SH-SY5Y (cell line): ENCODE measurements at regions not wholly inside any gene's neighbourhood (a gene's known extent, or its start where the extent isn't known, plus 50 kb on each side); places are given as distances from the start of the nearest gene placed in this dataset.

Experiments
- GATA2 ChIP-seq: IDR thresholded peaks from 2 replicates; pipeline ENCODE4 v1.6.1; 2011; ENCODE audit warnings: mild to moderate bottlenecking, low read depth, low read length
- GATA3 ChIP-seq: IDR thresholded peaks from 2 replicates; pipeline ENCODE4 v1.6.1; 2011; ENCODE audit warnings: low read depth, mild to moderate bottlenecking, low read length, moderate library complexity

DNA sequence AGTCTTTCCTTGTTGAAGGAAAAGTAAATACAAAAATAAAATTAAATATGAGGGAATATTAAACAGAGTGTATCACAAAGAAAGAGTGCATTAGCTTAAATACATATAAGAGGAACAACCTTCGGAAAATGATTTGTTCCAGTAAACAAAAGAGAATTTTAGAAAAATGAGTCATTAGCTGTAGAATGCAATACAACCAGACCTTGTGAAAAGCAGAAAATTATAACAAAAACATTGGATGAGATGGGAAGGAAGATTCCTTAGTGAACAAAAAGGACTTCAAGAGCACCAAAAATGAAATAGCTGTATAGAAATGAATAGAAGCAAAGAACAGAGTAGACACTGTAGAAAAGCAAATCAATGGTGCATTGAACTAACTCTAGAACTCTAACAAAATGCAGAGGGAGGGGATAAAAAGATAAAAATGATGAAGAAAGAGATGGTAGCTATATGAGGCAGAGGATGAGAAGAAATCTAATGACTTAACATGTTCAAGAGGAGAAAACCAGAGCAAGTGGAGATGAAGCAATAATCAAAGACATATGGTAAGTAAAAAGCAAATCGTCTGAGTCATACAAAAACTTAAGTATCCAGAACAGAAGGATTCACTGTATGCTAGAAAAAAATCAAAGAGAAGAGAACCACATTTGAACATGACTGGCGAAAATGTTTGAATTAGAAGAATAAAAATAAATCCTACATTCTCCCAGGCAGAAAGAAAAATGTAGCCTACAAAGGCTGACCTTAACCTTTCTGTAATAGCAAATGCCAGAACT lies 190.5 kb downstream of the TMEM26 start:
- no peak for TF ChIP-seq GATA3
- TF ChIP-seq GATA2: no peak

DNA sequence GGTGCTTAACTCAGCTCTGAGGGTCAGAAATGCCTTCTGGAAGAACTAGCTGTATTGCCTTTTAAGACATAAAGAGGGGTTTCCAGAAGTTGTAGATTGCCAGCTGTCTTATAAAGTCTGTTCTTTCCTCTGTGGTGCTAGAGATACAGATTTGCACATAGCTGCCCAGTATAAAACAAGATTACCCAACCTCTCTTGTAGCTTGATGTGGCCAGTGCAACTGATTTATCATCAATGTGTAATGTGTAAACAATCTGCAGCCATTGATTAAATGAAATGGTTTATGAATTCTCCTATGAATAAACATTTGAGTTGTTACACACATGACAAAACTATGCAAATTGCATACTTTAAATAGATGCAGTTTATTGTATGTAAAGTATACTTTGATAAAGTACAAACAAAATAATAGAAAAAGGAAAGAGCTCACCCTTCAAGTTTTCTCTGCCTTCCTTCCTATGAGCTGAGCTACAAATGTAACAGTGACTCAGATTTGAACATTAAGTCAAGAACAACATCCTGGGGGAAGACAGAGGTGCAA lies 195.2 kb downstream of the TMEM26 start:
- no peak for TF ChIP-seq GATA3
- no peak for TF ChIP-seq GATA2

- no peak for TF ChIP-seq GATA2
These were observed 196.0 kb downstream of the TMEM26 start for GRCh38 chr10:61257136-61257535.

- TF ChIP-seq GATA3 (no peak), GATA2 (no peak)
These were observed 202.1 kb downstream of the TMEM26 start for GRCh38 chr10:61251089-61251488.

- TF ChIP-seq GATA3 (no peak), GATA2 (no peak)
These were observed 203.1 kb downstream of the TMEM26 start for GRCh38 chr10:61250131-61250530.

- no peak for TF ChIP-seq GATA3
- TF ChIP-seq GATA2: no peak
These were observed 205.2 kb downstream of the TMEM26 start for GRCh38 chr10:61248013-61248412.

DNA sequence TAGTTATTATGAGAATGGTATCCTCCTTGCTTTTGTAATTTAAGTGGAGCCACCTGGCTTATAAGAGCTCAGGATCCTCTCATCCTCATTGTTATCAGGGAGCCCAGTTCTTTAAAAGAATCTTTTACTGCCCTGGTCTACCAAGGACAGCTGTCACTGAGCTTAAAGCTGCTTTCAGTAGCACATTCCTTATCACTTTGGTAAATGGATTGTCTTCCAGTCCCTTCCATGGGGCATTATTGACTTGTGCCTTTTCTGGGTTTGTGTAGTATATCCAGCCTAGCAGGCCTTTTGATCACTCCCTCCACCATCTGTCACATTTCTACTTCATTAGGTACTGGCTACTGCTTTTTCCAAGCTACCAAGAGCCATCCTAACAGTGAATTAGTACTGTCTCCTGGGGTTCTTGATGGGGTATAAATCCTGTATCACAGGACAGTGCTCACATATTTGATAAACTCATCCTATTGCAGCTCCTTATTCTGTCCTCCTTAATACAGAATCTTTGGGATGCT lies 208.9 kb downstream of the TMEM26 start:
- TF ChIP-seq GATA3: no peak

DNA sequence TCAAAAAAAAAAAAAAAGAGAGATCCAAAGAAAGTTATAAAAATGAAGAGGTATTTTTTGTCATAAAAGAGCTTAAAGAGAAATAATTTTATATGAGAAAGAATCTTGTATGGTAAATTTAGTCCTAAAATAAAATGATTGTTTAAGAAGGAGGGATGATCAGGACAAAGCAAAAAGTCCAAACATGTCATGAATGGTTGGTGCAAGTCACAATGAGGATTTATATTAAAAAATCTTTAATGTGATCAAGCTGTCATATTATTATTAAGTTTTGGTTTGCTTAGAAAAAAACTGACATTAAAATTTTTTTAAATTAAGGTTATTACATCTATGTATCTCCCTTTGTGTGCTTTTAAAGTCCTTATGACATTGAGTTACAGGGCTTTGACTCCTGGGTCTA lies 220.4 kb downstream of the TMEM26 start:
- TF ChIP-seq GATA2 (no peak), GATA3 (no peak)

DNA sequence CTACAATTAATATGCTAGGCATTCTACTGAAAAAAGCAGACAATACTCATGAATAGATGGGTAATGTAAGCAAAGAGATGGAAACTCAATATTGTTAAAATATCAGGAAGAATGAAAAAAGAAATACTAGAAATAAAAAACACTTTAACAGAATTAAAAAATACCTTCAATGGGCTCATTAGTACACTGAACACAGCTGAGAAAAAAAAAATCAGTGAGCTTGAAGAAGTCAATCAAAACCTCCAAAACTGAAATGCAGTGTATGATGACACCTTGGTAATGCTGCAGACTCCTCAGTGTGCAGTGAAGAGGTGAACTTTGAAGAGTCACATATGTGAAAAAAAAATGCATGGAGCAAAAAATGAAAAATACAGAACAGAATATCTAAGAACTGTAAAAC lies 227.2 kb downstream of the TMEM26 start:
- TF ChIP-seq GATA3 (no peak), GATA2 (no peak)

DNA sequence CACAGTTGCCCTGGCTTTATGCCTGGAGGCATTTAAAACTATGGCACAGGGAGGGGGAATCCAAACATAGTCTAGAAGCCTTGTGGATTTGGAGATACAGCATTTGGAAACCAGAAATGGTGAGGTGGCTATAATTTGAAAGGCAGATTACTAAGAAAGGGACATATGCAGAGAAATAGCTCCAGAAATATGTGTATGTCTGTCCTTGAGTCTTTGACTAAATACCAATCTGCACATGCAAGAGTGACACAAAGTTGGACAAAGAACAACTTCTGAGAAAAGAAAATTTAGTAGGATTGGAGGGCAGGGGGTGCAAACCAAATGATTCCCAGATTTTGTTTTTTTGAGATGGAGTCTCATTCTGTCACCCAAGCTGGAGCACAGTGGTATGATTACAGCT lies 229.6 kb downstream of the TMEM26 start:
- TF ChIP-seq GATA3: no peak

DNA sequence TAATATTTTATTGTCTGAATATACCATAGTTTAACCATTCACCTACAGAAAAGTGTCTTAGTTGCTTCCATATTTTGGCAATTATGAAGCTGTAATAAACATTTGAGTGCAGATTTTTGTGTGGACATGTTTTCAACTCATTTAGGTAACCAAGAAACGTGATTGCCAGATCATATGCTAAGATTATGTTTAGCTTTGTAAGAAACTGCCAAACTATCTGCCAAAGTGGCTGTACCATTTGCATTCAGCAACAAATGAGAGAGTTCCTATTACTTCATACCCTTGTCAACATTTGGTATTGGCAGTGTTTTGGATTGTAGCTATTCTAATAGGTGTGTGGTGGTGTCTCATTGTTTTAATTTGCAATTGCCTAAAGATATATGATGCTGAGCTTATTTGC lies 233.5 kb downstream of the TMEM26 start:
- TF ChIP-seq GATA2 (no peak), GATA3 (no peak)

DNA sequence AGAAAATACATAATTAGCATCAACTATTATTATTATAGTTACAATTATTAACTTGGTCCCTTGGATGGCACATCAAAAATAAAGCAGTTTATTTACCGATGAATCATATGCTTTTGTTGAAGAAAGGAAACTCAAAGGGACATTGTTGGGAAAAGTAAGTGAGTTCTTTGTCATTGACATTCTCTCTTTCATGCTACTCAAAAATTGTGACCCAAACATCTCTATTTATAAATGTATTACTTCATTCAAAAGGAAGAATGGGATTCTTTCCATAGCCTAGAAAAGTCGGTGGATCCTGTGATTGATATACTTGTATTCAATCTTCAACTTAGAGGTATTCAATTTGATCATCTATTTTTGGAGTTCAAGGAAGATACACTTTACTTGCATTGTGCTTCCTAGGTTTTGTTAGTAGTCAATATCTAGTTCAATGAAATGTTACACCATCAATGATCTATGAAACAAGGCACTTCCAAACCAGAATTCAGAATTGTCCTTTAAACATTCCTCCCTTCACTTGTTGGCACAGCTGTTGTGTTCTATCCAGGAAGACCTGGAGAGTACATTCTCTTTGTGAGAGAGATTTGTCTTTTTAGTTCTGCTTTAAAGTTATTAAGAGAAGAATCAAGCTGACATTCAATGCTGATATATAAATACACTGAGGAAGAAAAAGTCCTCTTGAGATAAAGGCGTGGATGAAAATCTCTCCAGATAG lies 235.2 kb downstream of the TMEM26 start:
- TF ChIP-seq GATA2 (no peak), GATA3 (no peak)

GRCh38 chr10:61215246-61215645 lies 237.9 kb downstream of the TMEM26 start:
- TF ChIP-seq GATA2: no peak
- no peak for TF ChIP-seq GATA3

DNA sequence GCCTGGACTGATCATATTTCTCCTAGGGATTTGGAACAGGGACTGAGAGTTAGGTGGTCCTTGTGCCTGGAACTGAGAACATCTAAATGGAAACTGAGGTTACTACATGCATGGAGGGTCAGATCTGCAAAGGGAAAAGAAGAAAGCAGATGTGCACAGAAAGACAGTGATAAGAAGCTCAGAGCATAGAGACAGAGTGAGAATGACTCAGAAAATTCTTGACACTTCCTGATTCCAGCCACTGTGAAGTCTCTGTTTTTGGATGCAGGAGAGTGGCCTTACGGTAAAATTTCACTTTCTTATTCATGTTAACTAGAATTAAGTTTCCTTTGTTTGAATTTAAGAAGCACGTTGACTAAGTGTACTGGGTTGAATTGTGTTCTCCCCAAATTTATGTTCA lies 241.7 kb downstream of the TMEM26 start:
- TF ChIP-seq GATA2 (no peak), GATA3 (no peak)

GRCh38 chr10:61197057-61197456 lies 253.1 kb upstream of the RHOBTB1 start:
- TF ChIP-seq GATA3 (no peak), GATA2 (no peak)
